Globus pallidus (tissue), 1 donor: ENCODE measurements at regions not wholly inside any gene's neighbourhood (a gene's known extent, or its start where the extent isn't known, plus 50 kb on each side); places are given as distances from the start of the nearest gene placed in this dataset.
A peak's percentile ranks its signal among the peaks of the same experiment; 100 is the strongest.
"Not testable (repeated sequence)": the region's sequence is repeated elsewhere in the genome, so short reads cannot be mapped to it uniquely, and the experiment has no call there.

Source experiments
- DNase-seq: peaks from one replicate; pipeline ENCODE4 v3.0.0-alpha.2; 2015; ENCODE audit warnings: low spot score

DNA sequence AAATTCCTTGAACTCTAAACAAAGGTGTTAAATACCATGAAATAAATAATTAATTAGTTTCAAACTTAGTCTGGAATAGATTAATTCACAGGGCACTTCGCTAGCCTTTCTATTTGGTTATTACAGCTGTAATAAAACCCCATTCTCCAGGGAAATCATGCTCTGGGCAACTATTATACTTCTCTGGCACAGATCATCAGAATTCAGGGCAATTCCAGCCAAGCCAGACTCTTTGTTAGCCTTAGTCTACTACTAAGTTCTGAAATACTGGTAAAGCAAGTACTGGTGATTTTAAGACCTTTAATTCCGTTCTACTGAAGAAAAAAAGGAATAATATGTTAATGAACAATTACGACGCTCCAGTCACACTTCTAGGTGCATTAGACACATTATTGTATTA lies 123.4 kb upstream of the PDE1A start:
- no peak for DNase-seq

DNA sequence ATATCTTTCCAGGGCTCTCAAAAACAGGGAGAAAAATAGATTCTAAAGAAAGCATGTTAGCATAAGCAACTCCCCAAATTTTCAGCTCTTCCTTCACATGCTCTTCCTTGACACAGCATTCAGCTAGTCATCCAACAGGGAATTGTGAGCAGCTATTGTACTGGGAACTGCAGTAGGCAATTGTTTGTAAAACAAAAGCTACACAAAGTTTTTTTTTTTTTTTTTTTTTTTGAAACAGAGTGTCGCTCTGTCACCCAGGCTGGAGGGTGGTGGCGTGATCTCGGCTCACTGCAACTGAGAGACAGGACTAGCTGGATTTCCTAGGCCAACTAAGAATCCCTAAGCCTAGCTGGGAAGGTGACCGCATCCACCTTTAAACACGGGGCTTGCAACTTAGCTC lies 125.4 kb upstream of the PDE1A start:
- peak; percentile 92 for DNase-seq

DNA sequence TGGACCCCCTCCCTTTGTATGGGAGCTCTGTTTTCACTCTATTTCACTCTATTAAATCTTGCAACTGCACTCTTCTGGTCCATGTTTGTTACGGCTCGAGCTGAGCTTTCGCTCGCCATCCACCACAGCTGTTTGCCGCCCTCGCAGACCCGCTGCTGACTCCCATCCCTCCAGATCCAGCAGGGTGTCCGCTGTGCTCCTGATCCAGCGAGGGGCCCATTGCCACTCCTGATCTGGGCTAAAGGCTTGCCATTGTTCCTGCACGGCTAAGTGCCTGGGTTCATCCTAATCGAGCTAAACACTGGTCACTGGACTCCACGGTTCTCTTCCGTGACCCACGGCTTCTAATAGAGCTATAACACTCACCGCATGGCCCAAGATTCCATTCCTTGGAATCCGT lies 125.9 kb upstream of the PDE1A start:
- not testable (repeated sequence) for DNase-seq

DNA sequence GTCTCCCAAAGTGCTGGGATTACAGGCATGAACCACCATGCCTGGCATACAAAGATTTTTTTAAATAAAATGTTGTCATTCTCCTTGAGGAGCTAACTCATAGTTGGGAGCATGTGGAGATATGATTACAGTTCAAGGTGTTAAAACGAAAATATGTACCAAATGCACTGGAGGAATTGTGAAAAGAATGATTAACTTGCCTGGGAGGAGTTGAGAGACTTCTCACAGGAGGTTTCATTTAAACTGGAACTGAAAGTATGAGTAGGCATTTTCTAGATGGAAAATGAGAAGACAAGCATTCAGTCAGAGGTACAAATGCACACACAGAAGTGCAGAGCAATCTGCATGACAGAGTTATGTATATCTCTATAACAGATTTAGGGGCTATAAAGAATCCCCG lies 126.6 kb upstream of the PDE1A start:
- no peak for DNase-seq

DNA sequence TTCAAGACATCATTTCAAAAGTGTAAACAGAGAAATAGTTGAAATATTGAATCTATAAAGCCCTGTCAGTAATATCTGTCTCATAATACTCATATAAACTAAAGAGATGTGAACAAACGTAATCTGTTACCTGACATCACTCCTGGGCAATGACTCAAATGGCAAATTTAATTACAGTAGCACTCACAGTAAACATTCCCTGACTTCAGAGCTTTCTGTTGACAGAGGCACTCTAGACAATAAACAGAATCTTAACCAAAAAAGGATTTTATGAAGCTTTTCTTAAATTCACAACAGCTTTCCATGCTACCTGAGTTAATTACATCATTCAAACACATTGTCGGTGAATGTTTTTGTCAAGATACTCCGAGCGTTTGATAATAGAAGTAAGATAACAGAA lies 128.1 kb upstream of the PDE1A start:
- no peak for DNase-seq

DNA sequence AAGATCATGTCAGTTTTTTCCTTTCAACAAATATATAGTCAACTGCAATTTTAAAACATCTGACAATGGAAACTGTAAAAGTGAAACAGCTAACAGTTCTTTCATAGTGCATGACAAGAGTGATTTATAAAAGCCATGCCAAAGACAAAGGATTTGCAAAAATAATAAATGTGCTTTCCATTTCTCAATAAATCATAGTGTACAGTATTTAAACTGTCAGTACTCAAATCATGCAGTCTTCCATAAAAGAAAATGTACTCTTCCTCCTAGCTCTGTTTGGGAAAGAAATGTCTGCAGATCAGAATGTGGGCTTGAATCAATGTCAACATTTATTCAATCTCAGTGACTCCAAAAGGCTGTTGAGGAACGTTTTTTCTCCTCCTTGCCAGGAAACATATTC lies 131.7 kb upstream of the PDE1A start:
- no peak for DNase-seq

DNA sequence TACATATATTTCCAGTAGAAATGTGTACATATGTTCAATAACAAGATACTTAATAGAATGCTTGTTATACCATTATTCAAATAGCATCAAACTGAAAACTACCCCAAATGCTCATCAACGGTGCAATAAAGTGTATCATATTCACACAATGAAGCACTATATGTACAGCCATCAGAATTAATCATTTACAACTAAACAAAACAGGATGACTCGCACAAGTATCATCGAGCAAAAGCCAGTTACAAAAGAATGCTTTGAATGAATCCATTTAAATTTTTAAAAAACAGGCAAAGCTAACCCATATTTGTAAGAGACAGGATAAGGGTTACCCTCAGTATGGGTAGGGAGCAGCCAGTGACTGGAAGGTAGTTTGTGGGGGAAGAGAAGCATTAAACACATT lies 132.8 kb upstream of the PDE1A start:
- no peak for DNase-seq

DNA sequence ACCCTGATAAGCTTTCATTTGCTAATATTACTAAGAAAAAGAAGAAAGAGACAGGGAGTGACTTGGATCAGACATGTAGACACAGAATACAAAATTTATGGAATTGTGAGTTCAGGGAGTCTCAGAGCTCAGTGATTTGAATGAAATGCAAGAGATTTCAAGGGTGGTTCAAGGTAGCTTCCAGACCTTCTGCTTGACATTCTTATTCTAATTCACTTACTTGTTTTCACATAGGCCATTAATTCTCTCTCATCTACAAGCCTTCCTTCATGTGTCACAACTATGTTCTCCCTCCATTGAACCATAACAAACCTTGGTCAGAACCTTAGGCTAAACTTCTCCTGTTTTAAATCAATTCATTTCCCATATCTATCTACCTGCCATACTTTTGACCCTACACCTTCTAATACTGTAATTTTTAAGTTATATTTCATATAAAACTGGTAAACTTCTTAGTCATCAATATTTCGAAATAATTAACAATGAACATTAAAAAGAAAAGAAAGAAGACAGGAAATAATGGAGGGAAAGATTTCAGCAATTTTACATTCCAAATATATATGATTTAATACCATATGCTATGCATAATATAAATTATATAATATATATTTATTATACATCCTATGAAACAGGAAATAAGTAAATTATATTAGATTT lies 139.2 kb upstream of the PDE1A start:
- no peak for DNase-seq

DNA sequence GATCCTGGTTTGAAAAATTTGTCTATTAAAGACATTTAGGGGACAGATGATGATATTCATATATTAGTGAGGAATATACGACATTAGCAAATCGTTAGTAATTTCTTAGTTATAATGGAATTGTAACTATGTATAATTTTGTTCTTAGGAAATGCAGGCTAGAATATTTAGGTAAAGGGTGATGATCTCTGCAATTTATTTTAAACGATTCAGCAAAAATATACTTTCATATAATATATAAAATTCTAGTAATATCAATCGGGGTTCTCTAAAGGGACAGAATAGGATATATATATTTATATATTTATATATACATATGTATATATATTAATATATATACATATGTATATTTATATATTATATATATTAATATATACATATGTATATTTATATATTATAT lies 142.5 kb upstream of the DNAJC10 start:
- DNase-seq = no peak

DNA sequence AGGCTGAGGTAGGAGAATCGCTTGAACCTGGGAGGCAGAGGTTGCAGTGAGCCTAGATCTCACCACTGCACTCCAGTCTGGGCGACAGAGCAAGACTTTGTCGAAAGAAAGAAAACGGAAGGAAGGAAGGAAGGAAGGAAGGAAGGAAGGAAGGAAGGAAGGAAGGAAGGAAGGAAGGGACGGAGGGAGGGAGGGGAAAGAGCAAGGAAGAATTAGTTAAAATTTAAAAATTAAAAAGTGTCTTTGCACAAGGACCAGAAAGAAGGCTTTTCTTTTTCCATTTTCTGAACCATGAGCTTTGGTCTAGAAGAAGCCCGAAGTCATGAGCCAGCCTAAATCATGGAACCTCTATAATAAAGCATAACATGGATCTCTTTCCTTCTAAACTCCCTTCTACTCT lies 138.2 kb upstream of the DNAJC10 start:
- no peak for DNase-seq

DNA sequence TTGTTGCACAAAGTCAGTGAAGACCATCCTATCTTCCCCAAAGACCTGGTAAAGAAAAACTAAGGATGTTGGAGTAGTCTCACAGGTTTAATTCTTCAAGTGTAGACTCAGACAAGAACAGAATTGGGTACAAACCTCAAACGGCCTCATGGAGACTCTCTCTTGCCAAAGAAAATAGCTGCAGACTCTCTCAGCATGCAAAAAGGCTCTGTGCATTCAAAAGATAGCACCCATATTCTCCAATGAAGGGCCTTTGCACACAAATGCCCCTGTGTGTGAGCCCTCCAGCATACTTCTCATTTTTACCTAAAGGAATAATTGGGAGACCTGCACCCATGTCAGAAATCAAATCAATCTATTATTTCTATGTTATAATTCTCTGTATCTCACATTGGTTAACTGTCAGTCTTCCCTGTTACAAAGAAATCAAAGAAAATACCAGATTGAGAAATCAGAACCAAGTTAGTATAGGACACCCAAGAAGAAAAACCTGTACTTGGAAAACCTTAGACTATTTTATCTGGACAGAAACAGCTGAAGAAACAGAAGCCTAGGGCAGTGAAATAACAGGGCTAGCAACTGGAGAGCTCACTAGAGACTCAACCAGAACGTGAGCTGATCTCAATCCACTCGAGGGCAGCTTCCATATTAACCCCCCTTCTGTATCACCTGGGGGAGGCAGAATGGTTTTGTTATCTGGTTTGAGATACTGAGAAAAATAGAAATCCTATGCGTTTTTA lies 134.7 kb upstream of the DNAJC10 start:
- no peak for DNase-seq

DNA sequence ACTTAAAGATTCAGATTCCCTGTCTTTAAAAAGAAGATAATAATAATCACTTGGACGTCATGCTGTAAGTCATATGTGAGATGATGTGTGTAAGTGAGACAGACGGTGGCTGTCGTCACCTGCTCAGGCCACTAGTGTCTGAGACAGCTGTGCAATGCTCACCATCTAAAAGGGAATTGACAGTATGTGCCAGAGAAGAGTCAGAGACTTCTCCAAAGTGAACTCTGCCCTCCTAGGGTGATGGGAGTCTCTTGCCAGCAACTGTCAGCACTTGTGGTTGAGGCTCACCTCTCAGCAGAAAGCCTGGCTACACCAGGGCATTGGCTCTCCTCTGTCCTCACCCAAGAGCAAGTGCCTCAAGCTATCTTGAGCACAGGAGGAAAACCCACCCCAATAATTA lies 131.6 kb upstream of the DNAJC10 start:
- DNase-seq = no peak

DNA sequence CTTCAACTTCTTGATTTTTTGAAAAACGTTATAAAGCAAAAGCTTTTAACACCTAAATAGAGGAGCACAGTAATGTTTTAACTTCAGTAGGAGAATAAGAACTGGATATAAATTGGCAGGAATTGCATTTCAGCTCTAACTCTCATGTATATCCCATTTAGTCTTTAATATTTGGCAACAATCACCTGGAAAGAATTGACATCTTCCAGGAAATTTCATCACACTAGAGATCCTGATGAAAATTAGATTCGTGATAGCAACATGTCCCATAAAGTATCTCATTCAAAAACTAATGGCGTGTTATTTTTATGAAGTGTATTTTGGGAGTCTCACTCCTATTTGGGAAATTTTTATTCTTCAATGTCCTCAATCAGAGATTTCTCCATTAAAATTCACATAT lies 131.1 kb upstream of the DNAJC10 start:
- no peak for DNase-seq

DNA sequence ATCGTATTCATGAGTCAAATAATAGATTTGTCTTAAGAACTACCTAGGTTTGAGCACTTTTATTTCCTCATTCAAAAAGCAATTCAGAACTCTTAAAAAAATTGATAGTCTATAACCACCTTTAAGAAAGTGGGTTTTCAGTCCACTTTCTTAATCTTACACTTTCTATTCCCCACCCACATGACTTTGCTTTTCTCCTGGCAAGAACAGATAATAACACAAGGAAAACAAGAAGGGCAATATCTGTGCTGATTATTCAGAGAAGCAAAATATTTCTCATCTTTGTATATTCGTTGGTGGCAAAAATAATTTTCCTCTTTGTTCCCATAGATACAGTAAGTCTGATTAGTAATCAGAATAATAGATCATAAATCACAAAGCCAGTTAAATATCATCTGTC lies 130.6 kb upstream of the DNAJC10 start:
- no peak for DNase-seq

DNA sequence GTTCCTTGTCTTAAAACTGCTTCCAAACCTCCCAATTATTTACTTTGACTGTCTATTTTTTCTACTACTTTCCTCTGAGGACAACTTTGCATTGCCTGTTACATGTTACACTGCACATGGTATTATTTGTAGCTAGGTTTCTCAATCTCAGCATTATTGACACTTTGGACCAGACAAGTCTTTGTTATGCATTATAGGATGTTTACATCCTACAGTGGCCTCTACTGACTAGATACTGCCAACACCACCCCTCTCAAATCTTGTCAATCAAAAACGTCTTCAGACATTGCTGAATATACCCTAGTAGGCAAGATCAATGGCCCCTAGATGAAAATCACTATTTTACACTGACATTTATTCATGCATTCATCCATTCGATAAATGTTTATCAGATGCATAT lies 129.6 kb upstream of the DNAJC10 start:
- peak; percentile 51 for DNase-seq

DNA sequence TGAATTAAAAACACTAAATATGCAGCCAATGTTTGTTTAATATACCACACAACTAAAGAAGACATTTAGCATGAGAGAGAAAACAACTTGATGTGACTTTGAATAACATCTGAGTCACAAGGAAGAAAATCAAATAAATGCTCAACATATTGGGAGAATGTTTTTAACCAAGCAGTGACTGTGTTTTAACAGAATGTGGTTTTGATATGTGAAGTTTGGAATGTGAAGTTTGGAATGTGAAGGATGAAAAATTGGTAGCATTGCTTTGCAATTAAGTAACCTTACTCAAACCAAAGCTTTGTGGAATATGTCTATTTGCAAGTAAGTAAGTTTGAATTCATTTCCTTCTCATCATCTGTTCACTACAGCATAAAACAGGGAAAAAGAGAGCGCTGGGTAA lies 128.2 kb upstream of the DNAJC10 start:
- no peak for DNase-seq

DNA sequence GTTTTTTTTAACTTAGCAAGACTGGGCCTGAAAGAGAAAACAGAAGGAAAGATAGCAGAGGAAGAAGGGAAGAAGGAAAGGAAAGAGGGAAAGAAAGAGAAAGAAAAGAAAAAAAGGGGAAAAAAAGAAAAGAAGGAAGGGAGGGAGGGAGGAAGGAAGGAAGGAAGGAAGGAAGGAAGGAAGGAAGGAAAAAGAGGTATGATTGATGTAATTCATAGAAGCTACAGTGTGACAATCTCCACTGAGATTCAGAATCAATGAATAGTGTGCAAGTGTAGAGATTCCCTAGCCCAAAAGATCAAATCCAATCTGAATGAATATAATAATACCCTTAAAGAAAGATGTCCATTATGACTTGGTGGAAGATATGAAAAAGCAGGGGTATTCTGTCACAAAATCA lies 126.9 kb upstream of the DNAJC10 start:
- no peak for DNase-seq

DNA sequence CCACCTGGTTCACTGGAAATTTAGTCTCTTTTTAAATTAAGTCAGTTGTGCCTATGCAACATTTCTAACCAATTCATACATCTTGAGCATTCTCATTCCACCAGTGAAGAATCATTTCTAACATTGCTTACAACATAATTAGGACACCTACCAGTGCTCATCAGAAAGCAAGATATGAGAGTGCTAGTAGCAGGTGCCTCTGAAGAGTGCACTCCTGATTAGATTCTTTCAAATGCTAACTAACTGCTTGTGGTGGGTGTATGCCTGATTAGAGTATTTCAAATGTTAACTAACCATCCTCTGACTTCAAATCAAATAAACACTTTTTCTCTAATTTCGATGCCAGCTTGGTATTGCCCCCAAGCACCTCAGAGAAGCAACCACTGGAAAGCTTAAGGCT lies 124.3 kb upstream of the DNAJC10 start:
- DNase-seq = no peak

DNA sequence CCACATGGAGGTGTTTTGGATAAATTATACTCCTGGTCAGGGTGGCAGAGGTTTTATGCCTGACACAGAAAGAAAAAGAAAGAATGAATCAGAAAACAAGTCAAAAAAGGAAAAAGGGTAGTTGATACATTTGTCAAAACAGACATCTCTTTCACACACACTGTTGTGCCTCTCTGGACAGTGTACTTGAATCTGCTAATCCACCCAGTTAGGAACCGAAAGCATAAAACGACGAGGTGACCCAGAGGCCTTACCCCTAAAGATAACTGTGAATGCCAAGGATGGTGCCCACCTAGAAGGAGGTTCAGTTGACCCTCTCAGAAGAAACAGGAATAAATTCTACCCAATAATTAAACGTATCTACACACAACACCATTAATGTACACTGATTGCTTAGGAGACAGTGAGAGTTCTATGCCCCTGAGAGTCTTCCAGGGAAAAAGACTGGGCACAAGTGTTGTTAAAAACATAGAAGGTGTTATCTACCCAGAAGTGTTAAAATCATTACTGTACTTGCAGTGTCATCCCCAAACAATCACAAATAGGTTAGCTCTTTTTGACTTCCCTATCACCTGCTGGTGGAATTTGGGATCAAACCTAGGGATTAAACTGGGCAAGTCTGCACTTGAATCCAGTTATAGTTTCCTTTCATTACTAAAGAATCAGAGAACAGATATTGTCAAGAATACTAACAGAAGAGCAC lies 123.2 kb upstream of the DNAJC10 start:
- DNase-seq = no peak

DNA sequence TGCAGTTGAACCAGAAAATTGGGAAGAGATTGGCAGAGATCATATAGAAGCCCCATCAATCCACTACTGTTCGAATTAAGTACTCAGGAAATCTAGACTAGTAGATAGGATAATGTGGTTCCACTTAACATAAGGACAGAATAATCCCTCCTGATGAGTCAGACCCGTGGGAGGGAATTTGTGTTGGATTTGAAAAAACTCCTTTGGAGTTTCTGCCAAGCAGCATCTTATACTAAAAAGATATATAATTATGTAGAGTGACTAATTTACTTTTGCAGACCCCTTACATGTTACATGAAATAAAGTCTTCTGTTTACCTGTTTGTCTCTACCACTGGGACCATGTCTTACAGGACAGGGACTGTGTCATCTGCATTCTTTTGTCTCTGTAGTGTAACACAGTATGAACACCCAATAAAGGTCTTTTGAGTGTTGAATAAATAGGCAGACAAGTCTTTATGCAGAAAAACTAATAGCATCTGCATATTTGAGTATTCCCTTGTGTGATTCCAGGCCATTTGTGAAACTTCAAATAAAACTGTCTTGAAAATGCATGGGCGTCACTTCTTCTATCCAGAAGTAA lies 122.6 kb upstream of the DNAJC10 start:
- DNase-seq = no peak

DNA sequence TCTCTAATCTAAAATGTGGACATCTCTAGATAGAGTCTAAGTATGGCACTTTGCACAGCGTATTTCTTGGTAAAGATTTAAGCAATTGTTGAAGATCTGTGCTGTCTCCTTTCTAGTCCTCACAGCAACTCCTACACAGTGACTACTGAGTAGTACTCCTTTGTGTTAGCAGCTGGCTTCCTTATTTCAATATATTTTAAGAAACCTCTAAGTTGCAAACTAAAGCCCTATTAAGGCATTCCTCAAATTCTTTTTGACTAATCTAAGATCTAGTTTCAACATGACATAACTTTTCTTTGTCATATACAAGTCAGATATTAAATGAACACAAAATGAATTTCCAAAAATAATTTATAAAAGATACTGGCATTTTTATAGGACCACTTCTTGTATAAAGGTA lies 121.8 kb upstream of the DNAJC10 start:
- no peak for DNase-seq

DNA sequence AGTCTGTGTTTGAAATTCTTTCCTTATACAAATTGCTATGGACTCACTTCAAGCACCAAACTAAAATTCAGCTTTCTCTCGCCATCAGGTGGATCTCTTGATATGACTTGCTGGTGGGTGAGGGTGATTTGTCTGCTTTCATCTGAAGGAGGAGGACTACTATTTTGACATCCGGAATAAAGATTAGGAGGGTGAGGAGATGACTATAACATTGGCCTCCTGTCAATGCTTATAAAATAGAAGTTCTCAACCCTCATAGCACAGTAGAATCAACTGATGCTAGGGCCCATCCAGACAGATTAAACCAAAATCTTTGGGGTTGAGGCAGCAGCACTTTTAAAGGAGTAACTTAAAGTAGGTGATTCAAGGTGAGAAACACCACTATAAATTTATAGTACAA lies 120.4 kb upstream of the DNAJC10 start:
- no peak for DNase-seq
